ENCODE measurements at regions not wholly inside any gene's neighbourhood (a gene's known extent, or its start where the extent isn't known, plus 50 kb on each side); places are given as distances from the start of the nearest gene placed in this dataset.

DNA sequence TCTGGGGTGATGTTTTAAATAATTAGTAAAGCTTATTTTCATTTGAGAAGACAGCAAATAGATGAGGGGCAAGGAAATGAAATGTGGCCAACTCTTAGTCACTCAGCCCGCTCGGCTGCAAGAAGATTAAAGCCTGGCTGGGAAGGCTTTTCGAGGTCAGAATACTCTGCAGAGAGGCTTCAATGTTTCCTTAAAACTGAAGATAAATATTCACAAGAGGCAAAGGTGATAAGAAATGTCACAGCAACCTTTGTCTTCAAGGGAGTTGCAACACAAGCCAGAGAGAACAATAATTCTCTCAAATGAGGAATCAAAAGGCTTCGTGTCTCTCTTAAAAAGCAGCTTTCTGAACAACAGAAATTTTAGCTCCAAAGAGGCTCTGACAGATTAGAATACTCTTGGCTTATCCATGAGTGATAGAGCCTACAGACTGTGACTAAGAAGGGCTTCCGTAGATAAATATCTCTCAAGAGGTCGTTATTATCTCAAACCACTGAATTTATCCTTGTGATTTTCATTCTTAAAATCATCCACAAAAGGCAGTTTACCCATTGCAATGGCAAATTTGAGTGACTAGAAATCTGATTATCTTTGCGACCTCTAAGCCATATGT is 92.5 kb downstream of the KLF6 start:
- DNase-seq (ENCODE audit: insufficient read length, low spot score): no peak
- peak; percentile 91 for FAIRE-seq
- TF ChIP-seq CTCF (IDR thresholded peaks at IDR 0.05; ENCODE audit: insufficient read depth, missing control alignments): no peak

GRCh38 chr10:3691482-3691881 is 93.5 kb downstream of the KLF6 start:
- no peak for FAIRE-seq
- no peak for DNase-seq (ENCODE audit: insufficient read length, low spot score)

GRCh38 chr10:3689871-3690510 is 95.0 kb downstream of the KLF6 start:
- TF ChIP-seq CTCF (IDR thresholded peaks at IDR 0.05; ENCODE audit: insufficient read depth, missing control alignments): no peak
- FAIRE-seq: no peak

More at GRCh38 chr10:3691482-3691881, 93.5 kb downstream of the KLF6 start:
- TF ChIP-seq CTCF (IDR thresholded peaks at IDR 0.05; ENCODE audit: insufficient read depth, missing control alignments): no peak

GRCh38 chr10:3687510-3688081 is 97.4 kb downstream of the KLF6 start:
- DNase-seq (ENCODE audit: insufficient read length, low spot score) (no peak), FAIRE-seq (no peak)
- no peak for TF ChIP-seq CTCF (IDR thresholded peaks at IDR 0.05; ENCODE audit: insufficient read depth, missing control alignments)

More at GRCh38 chr10:3689871-3690510, 95.0 kb downstream of the KLF6 start:
- no peak for DNase-seq (ENCODE audit: insufficient read length, low spot score)

- DNase-seq (ENCODE audit: insufficient read length, low spot score) (no peak), FAIRE-seq (no peak)
- no peak for TF ChIP-seq CTCF (IDR thresholded peaks at IDR 0.05; ENCODE audit: insufficient read depth, missing control alignments)
Observed at GRCh38 chr10:3685384-3685783, 99.6 kb downstream of the KLF6 start.

DNA sequence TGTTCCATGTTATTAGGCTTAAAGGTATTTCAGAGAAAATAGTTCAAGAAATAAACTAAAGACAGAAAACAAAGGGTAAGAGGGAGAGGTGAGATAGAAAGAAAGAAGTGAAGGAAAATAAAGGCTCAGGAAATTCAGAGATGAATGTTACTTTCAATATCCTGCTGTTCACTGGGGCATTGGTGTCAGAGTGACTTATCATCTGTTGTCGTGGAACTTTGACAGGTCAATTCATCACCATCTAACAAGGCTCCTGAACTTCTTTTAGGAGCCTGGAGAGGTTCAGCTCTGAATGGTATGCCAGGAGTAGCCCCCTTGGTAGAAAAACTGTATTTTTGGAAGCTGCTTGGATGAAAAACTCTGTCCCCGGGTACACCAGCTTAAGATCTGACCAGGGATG is 100.1 kb downstream of the KLF6 start:
- DNase-seq (ENCODE audit: insufficient read length, low spot score): no peak
- no peak for TF ChIP-seq CTCF (IDR thresholded peaks at IDR 0.05; ENCODE audit: insufficient read depth, missing control alignments)
- FAIRE-seq: no peak

- no peak for FAIRE-seq
- DNase-seq (ENCODE audit: insufficient read length, low spot score): no peak
- no peak for TF ChIP-seq CTCF (IDR thresholded peaks at IDR 0.05; ENCODE audit: insufficient read depth, missing control alignments)
Observed at GRCh38 chr10:3683560-3683959, 101.4 kb downstream of the KLF6 start.

All from D721Med (cell line).